Stimulated activated CD8-positive, alpha-beta memory T cell treated with anti-CD3 and anti-CD28 coated beads, Interleukin-4, amount 100 ng/mL, for 1 hour (primary cell): ENCODE measurements at regions not wholly inside any gene's neighbourhood (a gene's known extent, or its start where the extent isn't known, plus 50 kb on each side); places are given as distances from the start of the nearest gene placed in this dataset.

Source experiments
- DNase-seq, 2 donors: peaks; one replicate each; pipeline ENCODE4 v3.0.0-alpha.2; 2020; ENCODE audit warnings: low read depth in 2 of 2, low spot score in 1 of 2

DNA sequence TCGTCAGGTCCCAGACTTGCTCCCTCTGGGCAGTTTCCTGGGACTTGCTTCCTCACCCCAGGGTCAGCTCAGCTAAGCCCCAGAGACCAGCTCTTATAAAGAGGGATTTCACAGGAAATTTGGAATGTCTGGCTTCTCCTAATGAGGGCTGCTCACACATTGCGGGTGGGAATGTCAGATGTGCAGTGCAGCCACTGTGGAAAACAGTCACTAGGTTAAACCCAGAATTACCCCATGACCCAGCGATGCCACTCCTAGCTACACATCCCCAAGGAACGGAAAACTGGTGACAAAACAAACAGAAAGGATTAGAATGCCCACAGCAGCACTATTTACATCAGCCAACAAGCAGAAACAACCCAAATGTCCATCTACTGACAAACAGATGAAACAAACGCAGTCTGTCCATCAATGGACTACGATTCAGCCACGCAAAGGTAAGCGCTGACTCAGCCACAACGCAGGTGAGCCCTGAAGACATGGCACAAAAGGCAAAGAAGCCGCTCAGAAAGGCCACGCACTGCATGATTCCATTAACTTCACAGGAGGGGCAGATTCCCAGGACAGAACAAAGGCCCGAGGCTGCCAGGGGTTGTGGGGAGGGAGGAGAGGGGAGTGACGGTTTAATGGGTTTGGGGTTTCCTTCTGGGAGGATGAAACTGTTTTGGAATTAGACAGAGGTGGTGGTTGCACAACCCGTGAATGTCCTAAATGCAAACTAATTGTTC, 63.0 kb downstream of the NCOR2 start:
- no peak for DNase-seq

DNA sequence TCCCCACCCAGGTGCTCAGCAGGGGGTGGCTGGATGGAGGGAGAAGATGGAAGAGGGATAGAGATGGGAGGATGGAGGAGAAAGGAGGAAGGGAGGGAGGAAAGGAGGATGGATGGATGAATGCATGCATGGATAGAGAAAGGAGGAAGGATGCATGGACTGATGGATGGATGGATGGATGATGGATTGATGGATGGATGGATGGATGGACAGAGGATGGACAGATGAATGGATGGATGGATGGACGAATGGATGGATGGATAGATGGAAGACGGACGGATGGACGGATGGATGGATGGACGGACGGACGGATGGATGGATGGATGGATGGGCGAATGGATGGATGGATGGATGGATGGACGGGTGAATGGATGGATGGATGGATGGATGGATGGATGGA, 64.1 kb downstream of the NCOR2 start:
- no peak for DNase-seq

- DNase-seq: no peak
Observed at GRCh38 chr12:124502379-124502778, 65.0 kb downstream of the NCOR2 start.

DNA sequence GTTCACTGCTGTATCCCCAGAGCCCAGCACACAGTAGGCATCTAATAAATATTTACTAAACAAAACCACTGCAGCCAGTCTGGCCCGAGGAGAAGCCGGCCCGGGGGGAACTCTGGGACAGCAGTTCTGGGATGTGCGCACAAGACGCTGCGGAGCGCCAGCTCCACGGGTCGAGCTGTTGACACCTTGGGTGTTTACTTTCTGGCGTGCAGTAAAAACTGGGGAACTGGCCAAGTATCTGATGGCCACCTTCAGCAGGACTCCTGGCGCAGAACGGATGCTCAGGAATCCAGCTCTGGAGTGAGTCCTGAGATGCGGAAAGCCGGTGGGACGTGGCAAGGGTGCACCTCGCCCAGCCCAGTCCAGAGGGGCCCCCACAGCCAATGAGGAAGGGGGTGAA, 65.6 kb downstream of the NCOR2 start:
- DNase-seq: no peak

DNA sequence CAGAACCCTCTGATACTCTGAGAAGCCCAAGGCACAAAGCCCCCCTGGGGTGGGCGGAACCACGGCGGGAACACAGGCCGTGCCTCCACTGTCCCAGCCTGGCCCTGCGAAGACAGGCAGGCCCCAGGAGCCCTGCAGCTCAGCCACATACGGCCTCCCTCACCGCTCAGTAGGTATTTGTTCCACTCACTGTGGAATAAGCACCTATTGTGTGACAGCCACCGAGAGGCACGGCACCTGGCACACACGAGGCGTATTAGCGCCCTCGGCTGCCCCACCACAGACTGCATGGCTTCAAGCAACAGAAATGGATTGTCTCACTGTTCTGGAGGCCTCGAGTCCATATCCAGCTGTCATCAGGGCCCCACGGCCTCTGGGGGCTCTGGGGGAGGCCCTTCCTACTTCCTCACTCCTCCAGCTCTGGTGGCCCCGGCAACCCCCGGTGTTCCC, 66.3 kb downstream of the NCOR2 start:
- DNase-seq: no peak

GRCh38 chr12:124499898-124500244, 67.5 kb downstream of the NCOR2 start:
- DNase-seq: no peak

GRCh38 chr12:124499190-124499753, 68.1 kb downstream of the NCOR2 start:
- DNase-seq: no peak

DNA sequence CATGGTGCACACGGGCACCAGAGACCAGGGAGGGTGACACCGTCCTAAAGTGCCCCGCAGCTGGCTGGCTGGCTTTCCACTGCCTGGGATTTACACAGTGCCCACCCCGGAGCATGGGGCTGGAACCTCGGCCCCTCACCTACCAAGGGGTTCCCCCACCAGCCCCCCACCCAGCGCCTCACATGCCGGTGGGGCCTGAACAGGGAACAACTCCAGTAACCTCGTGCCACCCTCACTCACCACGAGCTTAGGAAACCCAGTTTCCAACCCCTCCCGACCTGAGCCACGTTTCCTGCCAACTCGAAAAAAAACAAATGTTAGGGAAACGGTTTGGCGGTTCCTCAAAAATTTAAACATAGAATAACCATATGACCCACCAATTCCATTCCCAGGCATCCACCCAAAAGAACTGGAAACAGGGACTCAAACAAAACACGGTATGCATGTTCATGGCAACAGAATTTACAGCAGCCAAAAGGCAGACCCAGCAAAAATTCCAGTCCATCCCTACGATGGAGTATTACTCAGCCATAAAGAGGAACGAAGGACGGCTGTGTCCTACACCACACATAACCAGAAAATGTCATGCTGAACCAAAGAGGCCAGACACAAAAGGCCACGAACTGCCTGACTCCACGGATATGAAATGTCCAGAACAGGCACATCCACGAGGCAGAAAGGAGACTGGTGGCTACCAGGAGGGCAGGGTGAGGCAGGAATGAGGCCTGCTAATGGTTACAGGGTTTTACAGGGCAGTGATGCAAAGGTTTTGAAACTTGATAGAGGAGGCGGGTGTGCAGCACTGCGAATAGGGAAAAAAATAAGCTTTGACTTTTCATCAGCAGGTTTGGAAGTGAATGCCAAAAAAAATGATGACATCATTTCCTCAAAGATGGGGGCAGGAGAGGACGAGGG, 68.9 kb downstream of the NCOR2 start:
- DNase-seq: no peak

- DNase-seq: no peak
Observed at GRCh38 chr12:124497658-124498057, 69.8 kb downstream of the NCOR2 start.

GRCh38 chr12:124497039-124497438, 70.4 kb downstream of the NCOR2 start:
- no peak for DNase-seq

DNA sequence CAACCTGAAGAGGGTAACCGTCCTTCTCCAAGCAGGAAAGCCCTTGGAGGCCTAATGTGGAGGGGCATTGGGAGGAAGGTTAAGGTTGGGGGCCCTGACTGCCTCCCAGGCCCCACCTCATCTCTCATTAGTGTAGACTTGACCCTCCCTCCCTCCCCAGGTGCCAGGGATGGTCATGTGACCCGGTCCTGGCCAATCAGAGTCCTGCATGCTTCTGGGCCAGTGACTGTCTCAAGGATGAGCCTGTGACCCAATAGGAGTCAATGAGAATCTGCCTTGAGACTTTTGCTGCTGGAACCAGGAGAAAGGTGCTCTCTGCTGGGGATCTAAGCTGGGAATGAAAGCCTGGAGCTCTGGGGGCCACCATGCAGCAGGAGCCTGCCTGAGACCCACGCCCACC, 70.8 kb downstream of the NCOR2 start:
- DNase-seq: no peak

GRCh38 chr12:124495194-124495983, 72.0 kb downstream of the NCOR2 start:
- DNase-seq: no peak

- no peak for DNase-seq
Observed at GRCh38 chr12:124494751-124495129, 72.7 kb downstream of the NCOR2 start.

DNA sequence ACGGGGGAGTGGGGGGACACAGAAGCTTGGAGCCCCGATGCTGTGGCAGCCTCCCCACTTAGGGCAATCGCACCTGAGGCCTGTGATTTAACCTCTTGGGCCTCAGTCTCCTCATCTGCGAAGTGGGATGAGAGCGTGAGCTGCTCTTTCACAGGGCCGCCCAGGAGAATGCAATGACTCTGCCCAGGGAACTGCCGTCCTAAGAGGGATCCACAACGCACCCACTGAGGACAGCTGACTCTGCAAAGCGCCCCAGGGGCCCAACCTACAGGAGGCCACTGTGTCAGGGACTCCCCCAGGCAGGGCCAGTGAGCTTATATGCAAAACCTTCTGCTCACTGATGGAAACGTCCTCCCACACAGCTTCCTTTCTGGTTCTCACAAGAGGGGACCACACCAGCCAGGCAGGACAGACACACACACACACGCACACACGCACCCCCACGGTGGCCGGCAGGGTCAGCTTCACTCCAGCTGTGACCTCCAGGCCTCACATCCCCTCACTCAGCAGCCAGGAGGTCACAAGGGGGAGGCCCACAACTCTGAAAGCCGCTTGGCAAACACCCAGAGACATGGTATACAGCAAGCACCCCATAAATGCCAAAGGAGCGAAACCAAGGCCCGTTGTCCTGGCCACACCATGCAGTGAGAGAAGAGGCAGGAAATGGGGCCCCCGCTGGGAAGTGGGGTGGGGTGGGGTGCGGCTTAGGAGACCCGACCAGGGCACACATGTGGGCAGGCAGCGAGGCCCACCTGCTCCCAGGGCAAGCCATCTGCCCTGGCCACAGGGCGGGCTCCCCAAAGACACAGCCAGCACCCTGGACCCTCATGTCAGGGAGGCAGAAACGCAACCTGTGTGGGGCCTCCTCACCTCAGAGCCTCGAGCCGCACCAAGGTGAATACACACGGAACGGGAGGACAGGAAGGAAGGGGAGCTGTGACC, 73.3 kb downstream of the NCOR2 start:
- no peak for DNase-seq

DNA sequence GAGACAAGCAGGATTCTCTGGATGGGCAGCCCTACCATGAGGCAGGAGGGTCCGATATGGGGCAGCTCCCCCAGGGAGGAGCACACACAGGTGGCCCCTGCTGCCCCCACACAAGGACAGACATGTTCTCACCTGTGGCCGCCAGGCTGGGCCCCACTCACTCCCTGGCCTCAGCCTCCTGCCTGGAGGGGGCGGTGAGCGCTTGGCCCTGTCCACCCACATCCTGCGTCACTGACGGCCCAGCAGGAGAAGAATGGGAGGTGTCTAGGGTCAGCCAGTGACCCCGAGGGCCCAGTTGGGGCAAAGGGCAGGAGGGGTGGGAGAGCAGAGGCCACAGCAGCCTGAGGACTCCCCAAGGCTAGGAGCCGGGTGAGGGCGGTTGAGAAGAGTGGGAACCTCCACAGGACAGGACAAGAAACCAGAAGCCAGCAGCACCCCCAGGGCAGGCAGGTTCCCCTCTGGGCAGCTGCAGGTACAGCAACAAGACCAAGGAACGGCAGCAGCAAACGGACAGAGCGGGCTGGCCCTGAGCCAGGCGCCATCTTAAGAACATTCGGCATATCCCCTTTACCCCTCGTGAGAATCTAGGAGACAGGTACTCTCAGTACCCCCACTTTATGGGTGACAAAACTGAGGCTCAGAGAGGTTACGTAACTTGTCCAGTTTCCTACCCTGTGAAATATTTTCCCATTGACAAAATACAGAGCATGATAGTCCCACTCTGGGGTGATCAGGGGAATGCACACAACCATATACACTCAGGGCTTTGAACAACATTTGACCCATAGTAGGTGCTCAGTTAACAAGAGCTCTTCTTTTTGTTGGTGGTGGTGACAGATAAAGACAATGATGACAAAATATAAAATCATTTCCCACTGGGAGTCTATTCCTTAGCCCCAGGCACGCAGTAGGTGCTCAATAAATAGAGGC, 74.3 kb downstream of the NCOR2 start:
- DNase-seq: no peak

DNA sequence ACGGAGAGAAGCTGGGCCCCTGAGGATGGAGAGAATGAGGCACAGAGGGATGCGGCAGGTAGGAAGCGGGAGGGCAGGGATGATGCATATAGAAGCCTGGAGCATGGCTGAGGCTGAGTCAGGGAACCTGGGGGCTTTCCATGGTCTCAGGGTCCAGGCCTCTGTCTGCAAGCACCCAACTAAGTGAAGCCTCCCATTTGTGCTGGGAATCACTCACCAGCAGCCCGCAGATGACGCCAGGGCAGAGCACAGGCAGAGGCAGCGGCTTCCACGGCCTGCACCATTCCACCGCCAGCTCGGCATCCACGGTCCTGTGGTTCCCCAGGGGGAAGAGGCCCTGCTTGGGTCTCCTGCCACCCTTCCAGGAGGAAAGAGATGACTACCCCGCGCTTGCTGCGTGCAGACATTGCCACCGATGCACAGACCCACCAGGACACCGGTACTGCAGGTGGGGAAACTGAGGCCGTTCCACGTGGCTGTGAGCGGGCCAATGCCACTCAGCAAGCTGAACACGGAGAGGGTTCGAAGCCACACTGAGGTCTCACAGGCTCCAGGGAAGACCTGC, 75.5 kb downstream of the NCOR2 start:
- DNase-seq: no peak

DNA sequence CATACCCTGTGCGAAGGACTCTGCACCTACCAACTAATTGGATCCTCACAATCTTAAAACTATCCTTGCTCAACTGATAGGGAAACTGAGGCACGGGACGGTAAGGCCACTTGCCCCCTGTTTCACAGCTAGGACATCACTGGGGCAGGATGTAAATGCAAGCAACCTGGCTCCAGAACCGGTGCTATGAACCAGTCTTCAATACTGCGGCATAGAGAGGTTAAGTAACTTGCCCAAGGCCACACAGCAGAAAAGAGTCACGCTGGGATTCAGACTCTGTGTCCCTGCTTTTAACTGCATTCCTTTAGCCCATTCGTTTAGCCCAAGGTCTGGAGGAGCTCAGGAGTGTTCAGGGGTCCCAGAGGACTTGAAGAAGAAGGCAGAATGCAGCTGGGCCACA, 76.1 kb downstream of the NCOR2 start:
- no peak for DNase-seq

DNA sequence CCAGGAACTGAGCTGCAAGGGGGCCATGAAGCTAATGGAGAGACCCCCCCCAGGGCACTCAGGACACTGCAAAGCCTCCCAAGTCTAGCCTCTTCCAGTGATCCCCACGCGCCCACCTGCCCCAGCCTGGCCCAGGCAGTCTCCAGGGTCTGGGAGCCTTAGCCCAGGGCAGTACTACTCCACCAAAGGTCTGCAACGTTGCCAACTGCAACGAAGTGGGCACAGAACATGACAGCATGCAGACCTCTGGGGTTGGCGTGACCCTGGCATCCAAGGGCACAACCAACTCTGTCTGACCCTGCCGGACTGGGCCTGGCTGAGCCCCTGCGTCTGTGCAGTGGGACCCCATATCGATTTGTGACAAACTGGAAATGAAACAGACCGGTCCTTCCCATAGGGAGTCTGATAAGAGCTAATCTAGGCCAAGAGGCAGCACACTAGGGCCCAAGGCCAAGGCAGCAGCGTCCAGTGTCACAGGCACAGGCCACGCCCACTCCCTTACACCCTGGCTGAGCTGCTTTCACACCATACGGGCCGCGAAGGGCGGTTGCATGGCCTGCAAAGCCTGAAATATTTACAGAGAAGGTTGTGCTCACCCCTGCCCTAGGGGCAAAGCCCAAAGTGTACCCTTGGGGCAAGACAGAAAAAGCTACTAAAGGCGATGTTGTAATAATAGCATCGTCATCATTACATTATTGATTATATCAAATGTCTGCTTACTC, 76.7 kb downstream of the NCOR2 start:
- DNase-seq: no peak
